ENCODE measurements at regions not wholly inside any gene's neighbourhood (a gene's known extent, or its start where the extent isn't known, plus 50 kb on each side); places are given as distances from the start of the nearest gene placed in this dataset.

GRCh38 chr2:37851428-37851827 is 73.7 kb upstream of the RMDN2 start:
- TF ChIP-seq POLR2A (IDR thresholded peaks at IDR 0.05; ENCODE audit: low read depth, low read length) (no peak), TAF1 (IDR thresholded peaks at IDR 0.05; ENCODE audit: low read depth, low read length) (no peak)

Data from GM12891 (cell line).